GM23338 (cell line): ENCODE measurements at regions not wholly inside any gene's neighbourhood (a gene's known extent, or its start where the extent isn't known, plus 50 kb on each side); places are given as distances from the start of the nearest gene placed in this dataset.

Experiments used
- ATAC-seq: fragments of 200-7000 bp; cut with Tn5 transposase; 3 replicates; pipeline ENCODE4 v1.9.1; 2020
- DNase-seq: peaks from one replicate; pipeline ENCODE4 v3.0.0-alpha.2; 2015; ENCODE audit warnings: low spot score
- H2AFZ ChIP-seq: fragments of 200-600 bp; sonication (generic); 2 replicates; pipeline ENCODE4 v1.8.0; 2016; ENCODE audit warnings: antibody characterized with exemption, mild to moderate bottlenecking, moderate library complexity
- H3F3A ChIP-seq: fragments of 200-600 bp; sonication (generic); replicated peaks from 2 replicates; pipeline ENCODE4 v1.8.0; 2017; ENCODE audit warnings: antibody characterized with exemption, mixed run types, low read depth
- H3K27ac ChIP-seq: fragments of 200-600 bp; sonication (generic); 2 replicates; pipeline ENCODE4 v1.6.1; 2016; ENCODE audit warnings: low read depth
- H3K27me3 ChIP-seq: fragments of 200-600 bp; sonication (generic); 2 replicates; pipeline ENCODE4 v1.8.0; 2016; ENCODE audit warnings: mild to moderate bottlenecking, mixed run types, moderate library complexity; ENCODE audit not compliant: insufficient read depth
- H3K36me3 ChIP-seq: fragments of 200-600 bp; sonication (generic); 2 replicates; pipeline ENCODE4 v1.8.0; 2016; ENCODE audit warnings: mild to moderate bottlenecking; ENCODE audit not compliant: insufficient read depth
- H3K4me1 ChIP-seq: fragments of 200-600 bp; sonication (generic); 2 replicates; pipeline ENCODE4 v1.8.0; 2016; ENCODE audit warnings: mild to moderate bottlenecking, moderate library complexity; ENCODE audit not compliant: insufficient read depth
- H3K4me2 ChIP-seq: fragments of 200-600 bp; sonication (generic); 2 replicates; pipeline ENCODE4 v1.7.1; 2017; ENCODE audit warnings: mixed run types
- H3K4me3 ChIP-seq: fragments of 200-600 bp; sonication (generic); 2 replicates; pipeline ENCODE4 v1.6.1; 2016; ENCODE audit warnings: mixed run types
- H3K79me2 ChIP-seq: fragments of 200-600 bp; sonication (generic); replicated peaks from 2 replicates; pipeline ENCODE4 v1.8.0; 2017; ENCODE audit warnings: mild to moderate bottlenecking; ENCODE audit not compliant: insufficient read depth
- H3K9me2 ChIP-seq: fragments of 200-600 bp; sonication (generic); 2 replicates; pipeline ENCODE4 v1.8.0; 2017; ENCODE audit not compliant: insufficient read depth
- H4K20me1 ChIP-seq: fragments of 200-600 bp; sonication (generic); replicated peaks from 2 replicates; pipeline ENCODE4 v1.8.0; 2017; ENCODE audit warnings: mild to moderate bottlenecking; ENCODE audit not compliant: insufficient read depth
- H3K27ac Mint-ChIP-seq: 2 replicates; pipeline ENCODE4 v1.8.0; 2020; ENCODE audit warnings: inconsistent platforms, mild to moderate bottlenecking, moderate library complexity, mixed read lengths
- H3K27me3 Mint-ChIP-seq: 3 replicates; pipeline ENCODE4 v1.8.0; 2022; ENCODE audit warnings: low read depth, mild to moderate bottlenecking, moderate library complexity, mixed read lengths, inconsistent platforms; ENCODE audit not compliant: insufficient read depth, poor library complexity
- H3K36me3 Mint-ChIP-seq: 3 replicates; pipeline ENCODE4 v1.8.0; 2021; ENCODE audit warnings: low read depth, mild to moderate bottlenecking, inconsistent platforms, moderate library complexity, mixed read lengths
- H3K4me1 Mint-ChIP-seq: 3 replicates; pipeline ENCODE4 v1.8.0; 2020; ENCODE audit warnings: mild to moderate bottlenecking, inconsistent platforms, mixed read lengths
- H3K4me3 Mint-ChIP-seq: 3 replicates; pipeline ENCODE4 v1.8.0; 2021; ENCODE audit warnings: moderate library complexity, mild to moderate bottlenecking, inconsistent platforms, mixed read lengths
- H3K9me3 Mint-ChIP-seq: 3 replicates; pipeline ENCODE4 v1.8.0; 2020; ENCODE audit warnings: moderate library complexity, mild to moderate bottlenecking, inconsistent platforms, mixed read lengths
- EZH2 ChIP-seq: fragments of 200-600 bp; sonication (generic); IDR thresholded peaks from one replicate; pipeline ENCODE4 v1.8.0; 2017; ENCODE audit warnings: antibody characterized with exemption, mild to moderate bottlenecking, low read depth; ENCODE audit not compliant: unreplicated experiment
- NANOG ChIP-seq: IDR thresholded peaks from 2 replicates; pipeline ENCODE4 v1.6.1; 2016; ENCODE audit warnings: antibody characterized with exemption, borderline replicate concordance
- POLR2AphosphoS5 ChIP-seq: IDR thresholded peaks from 2 replicates; pipeline ENCODE4 v1.6.1; 2016; ENCODE audit warnings: antibody characterized with exemption, low read depth
- REST ChIP-seq: IDR thresholded peaks from one replicate; pipeline ENCODE4 v1.6.1; 2018; ENCODE audit warnings: antibody characterized with exemption; ENCODE audit not compliant: unreplicated experiment
- ZNF114 ChIP-seq: fragments of 250-450 bp; sonication (Bioruptor Pico); IDR thresholded peaks from 2 replicates; pipeline ENCODE4 v1.5.0; 2020; ENCODE audit warnings: mild to moderate bottlenecking, moderate library complexity
- ZNF331 ChIP-seq: fragments of 250-450 bp; sonication (Bioruptor Pico); IDR thresholded peaks from 2 replicates; pipeline ENCODE4 v1.5.0; 2020; ENCODE audit warnings: low read depth, mild to moderate bottlenecking, moderate library complexity
- ZNF462 ChIP-seq: fragments of 250-450 bp; sonication (Bioruptor Pico); IDR thresholded peaks from 2 replicates; pipeline ENCODE4 v1.5.0; 2020; ENCODE audit warnings: mild to moderate bottlenecking, moderate library complexity

- TF ChIP-seq REST = no peak
- no peak for TF ChIP-seq ZNF114 (CRISPR knock-in tag)
- TF ChIP-seq POLR2AphosphoS5 = no peak
- TF ChIP-seq NANOG = no peak
- TF ChIP-seq ZNF462 (CRISPR knock-in tag) = no peak
These were observed 196.8 kb upstream of the FAT1 start (continued) for GRCh38 chr4:186920483-186920882.

- ATAC-seq (no peak), DNase-seq (no peak)
- H3K9me2 ChIP-seq = no peaks in the 10 kb centered on the region
- no peaks in the 10 kb centered on the region for H3F3A ChIP-seq
- H3K4me1 Mint-ChIP-seq = peaks cover 8% of the 10 kb centered on the region
- H3K4me1 ChIP-seq = 0 out of 2 replicates have a peak, but pooled peaks cover 10% of the 10 kb centered on the region
- no peaks in the 10 kb centered on the region for H3K27me3 ChIP-seq
- no peak overlapping the region for H2AFZ ChIP-seq
- H4K20me1 ChIP-seq = no peaks in the 10 kb centered on the region
- no peak overlapping the region for H3K27ac ChIP-seq
- no peak overlapping the region for H3K4me3 Mint-ChIP-seq
- H3K36me3 Mint-ChIP-seq = no peaks in the 10 kb centered on the region
- no peak overlapping the region for H3K27ac Mint-ChIP-seq
- no peak overlapping the region for H3K4me3 ChIP-seq
- no peaks in the 10 kb centered on the region for H3K9me3 Mint-ChIP-seq
- H3K27me3 Mint-ChIP-seq = peaks cover 2% of the 10 kb centered on the region
- H3K36me3 ChIP-seq = no peaks in the 10 kb centered on the region
- no peaks in the 10 kb centered on the region for H3K79me2 ChIP-seq
- no peak overlapping the region for H3K4me2 ChIP-seq
- TF ChIP-seq ZNF331 (no peak), EZH2 (no peak)
These were observed 197.3 kb upstream of the FAT1 start for GRCh38 chr4:186920992-186921391.
